ENCODE measurements at regions not wholly inside any gene's neighbourhood (a gene's known extent, or its start where the extent isn't known, plus 50 kb on each side); places are given as distances from the start of the nearest gene placed in this dataset.

DNA sequence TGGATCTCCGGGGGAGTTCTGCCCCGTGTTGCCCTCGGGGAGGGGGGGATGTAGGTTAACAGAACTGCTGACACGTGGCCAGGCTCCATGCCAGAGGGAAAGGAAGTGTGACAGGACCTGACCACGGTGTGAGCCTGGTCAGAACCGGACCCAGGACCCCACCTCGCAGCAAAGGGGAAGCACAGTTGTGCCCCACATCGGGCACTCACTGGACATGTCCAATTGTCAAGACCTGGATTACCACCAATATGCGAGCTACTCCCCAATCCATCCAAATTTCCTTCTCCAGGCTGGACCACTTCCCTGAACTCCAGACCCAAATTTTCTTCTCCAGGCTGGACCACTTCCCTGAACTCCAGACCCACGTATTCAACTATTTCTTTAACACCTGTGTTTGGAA is 78.8 kb upstream of the PIWIL1 start:
- no peak for DNase-seq (ENCODE audit: low spot score)

DNA sequence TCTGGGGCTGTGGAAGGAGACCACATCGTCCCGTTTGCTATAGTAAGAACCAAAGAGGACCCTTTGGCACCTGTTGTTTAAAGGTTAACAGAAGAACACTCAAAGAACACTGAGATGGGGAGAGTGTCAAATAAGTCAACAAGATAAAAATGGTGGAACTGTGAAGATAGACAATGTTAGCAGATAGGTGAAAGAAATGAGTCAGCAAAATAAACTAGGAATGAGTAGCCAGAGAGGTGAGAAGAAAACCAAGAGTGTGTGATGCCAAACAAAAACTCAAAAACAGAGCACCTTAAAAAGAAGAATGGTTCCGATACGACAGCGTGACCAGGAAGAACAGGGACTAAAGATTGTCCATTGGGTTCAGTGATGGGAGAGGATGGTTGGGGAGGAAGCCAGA is 74.7 kb upstream of the PIWIL1 start:
- DNase-seq (ENCODE audit: low spot score): no peak

DNA sequence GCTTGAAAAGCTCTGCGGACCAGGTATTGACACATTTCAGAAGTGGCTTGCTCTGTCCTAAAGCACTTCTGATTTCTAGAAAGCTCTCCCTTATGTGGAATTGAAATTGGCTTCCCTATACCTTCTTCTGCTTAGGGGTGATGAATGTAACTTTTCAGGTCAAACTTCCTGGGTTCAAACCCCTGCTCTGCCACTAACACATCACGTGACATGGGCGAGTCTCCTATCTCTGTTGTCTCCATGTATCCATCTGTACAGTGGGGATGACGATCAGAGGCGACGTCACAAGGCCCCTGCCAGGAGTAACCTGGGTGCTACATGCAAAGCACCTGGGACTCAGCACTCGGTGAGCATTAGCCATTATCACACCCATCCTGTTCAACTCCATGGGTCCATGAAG is 73.7 kb upstream of the PIWIL1 start:
- DNase-seq (ENCODE audit: low spot score): no peak

DNA sequence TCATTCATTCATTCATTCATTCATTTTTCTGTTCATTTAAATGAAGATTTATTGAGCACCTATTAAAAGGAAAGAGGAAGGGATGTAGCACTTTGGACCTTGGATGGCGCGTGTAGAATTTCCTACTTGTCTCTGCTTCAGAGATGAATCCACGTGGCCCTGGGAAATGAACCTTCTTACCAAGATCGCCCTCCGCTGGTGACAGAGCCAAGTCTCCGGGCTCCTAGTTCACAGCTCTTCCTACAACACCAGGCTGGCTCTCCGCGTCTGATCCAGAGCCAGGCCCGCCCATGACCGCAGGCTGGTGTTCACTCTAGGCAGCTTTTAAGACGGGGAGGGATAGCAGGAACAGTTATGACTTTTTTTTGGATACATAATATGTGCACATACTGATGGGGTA is 70.9 kb upstream of the PIWIL1 start:
- no peak for DNase-seq (ENCODE audit: low spot score)

DNA sequence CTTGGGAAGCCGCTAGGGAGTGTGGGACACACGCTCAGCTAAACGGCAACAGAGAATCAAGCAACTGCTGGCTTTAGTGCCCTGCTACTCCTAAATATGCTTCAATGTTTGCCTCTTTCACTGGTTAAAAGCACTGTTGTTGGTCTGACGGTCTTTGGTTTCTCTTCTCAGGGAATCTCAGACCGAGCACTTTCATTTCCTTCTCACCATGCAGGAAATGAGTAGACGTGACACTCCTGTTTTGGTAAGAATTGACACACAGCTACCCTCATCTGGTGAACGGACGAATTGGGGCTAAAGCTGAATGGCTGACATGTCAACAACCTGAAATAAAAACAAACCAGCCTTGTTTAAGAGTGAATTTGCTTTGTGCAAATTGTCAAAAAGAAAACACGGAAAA is 57.5 kb upstream of the PIWIL1 start:
- DNase-seq (ENCODE audit: low spot score): peak; percentile 47

DNA sequence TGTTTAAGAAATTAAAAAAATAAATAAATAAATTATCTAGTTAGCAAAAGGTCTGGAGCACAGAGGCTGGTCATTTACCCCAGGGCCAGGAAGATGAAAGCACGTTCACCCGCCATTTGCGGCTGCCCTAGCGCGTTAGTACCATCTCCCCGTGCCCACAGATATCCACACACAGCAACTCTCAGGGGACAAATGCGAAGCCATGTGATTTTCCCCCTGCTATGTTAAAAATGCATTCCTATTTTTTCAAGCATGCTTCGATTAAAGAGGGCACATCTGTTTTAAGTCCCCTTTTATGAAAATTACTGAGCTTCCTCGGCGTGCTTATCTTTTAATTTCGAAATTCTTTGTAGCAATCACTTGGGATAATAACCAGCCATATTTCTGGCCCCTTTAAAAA is 56.9 kb upstream of the PIWIL1 start:
- DNase-seq (ENCODE audit: low spot score): peak; percentile 4

DNA sequence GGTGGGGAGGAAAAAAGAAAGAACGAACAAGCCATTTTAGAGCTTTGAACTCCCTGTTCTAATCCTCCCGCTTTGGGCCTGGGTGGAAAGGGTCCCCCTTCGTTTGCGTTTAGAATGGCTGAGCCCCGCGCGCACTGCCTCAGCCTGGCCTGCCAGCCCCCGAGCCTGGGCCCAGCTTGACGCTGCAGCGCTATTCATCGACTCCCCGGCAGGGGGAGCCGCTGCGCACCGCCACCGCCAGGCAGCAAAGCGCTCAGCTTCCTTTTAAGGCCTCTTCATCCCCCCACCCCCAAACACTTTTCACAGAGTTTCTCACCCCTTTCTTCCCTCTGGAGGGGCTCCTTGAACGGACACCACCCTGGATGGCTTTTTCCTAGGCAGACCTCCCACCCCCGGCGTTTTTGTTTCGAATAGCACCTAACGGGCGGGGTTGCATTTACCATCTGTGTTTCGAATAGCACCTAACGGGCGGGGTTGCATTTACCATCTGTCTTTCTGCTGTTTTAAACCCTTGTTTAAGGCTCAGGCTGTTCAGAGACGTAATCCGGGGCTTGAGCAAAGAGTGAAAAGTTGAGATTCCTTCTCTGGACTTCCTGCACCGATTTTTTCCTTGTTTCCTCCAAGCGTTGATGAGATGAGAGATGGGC is 56.4 kb upstream of the PIWIL1 start:
- DNase-seq (ENCODE audit: low spot score): peak; percentile 24

DNA sequence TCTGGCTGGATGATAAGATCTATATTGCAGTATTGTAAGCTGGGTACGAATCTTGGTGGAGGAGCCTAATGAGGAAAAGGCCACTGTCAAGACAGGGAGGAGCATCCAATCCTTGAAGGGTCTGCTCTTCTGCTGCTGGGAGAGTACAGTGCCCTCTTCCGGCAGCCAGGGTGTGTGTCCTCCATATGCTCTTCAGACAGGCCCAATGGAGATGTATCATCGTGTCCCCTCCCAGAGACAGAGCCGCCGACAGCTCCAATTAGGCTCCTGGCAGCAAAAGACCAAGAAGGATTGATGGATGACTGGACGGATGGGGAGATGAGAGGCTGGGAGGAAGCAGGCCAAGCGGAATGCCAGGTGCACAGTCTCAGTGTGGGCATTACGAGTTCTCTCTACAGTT is 51.6 kb upstream of the PIWIL1 start:
- peak; percentile 1 for DNase-seq (ENCODE audit: low spot score)

DNA sequence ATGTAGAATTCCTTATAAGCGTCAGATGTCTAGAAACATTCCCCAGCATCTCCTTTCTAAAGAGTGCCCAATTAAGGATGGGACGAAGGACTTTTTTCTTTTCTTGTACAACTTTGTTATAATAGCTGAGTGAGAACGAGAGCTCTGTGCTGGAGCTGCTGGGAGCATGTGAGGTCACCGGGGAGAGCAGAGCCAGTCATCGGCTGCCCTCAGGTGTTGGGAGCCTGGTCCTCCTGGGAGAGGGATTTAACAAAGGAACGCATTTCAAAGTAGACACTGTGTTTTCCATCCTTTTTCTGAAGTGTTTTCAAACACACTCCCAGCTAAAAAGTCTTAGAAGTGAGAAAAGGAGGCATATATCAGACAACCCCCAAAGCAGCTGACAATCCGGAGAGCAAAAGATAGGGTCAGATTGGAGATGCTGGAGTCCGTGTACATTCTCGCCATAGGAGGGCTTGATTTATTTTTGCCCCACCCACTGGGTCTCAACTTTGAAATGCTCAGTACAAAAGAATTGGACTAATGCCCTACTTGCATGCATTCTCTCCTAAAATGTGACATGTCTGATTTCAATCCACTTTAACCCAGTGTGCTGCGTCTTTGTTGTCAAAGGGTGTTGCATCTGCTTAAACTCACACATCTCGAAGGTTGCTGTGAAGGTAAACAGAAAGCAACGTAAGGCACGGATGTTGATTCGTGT is 50.8 kb upstream of the PIWIL1 start:
- DNase-seq (ENCODE audit: low spot score): no peak
